ENCODE measurements at regions not wholly inside any gene's neighbourhood (a gene's known extent, or its start where the extent isn't known, plus 50 kb on each side); places are given as distances from the start of the nearest gene placed in this dataset.
"Not testable (repeated sequence)": the region's sequence is repeated elsewhere in the genome, so short reads cannot be mapped to it uniquely, and the experiment has no call there.

DNA sequence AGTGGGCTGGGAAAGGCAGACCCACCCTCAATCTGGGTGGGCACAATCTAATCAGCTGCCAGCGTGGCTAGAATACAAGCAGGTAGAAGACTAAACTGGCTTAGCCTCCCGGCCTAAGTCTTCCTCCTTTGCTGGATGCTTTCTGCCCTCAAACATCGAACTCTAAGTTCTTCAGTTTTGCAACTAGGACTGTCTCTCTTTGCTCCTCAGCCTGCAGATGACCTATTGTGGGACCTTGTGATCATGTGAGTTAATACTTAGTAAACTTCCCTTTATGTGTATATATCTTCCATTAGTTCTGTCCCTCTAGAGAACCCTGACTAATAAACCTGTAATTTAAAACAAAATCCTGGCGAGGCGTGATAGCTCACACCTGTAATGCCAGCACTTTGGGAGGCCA is 51.8 kb upstream of the SLC39A8 start:
- DNase-seq = not testable (repeated sequence)

DNA sequence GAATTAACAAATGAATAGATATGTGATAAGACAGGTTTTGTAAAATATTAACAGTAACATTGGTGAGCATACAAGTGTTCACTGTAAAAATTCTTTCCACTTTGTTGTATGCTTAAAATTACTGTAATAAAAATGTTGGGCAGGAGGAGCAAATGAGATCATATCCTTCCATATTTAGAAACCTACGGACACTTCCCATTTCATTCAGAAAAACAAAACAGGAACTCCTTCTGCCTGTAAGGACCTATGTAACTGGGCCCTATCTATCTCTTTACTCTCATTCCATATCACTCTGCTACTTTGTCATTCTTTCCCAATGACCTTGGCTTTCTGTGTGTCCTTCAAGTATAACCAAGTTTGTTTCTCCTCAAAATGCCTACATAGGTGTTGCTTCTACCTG is 53.7 kb upstream of the SLC39A8 start:
- DNase-seq = no peak

DNA sequence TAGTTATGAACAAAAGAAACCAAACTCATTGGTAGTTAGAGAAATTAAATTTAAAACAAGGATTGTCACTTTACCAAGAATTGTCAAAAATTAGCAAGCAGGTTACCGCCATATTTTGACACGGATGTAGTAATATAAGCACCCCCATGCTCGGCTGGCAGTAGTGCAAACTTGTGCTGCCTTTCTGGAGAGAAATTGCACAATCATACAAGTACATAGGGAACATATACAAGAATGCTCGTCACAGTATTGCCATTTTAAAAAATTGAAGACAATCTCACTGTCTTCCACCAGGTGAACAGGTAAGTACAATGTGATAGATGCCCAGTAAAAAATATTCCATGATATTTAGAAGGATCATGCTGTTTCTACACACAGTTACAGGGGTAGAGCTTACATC is 55.6 kb upstream of the SLC39A8 start:
- no peak for DNase-seq

DNA sequence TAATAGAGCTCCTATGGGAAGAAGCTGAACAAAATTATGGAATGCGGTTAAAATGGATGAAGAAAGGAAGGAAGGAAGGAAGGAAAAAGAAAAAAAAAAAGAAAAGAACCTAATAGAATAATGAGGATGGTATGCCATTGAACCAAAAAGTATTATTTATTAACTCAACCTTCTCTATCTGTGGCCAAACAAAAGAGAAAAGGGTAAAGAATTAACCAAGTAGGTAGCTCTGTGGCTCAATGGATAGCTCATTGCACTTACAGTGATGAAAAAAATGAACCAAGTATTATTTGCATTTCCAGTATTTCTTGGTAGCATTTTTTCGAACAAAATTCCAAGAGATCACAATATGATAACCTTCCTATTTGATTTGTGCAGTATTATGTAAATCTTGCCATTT is 56.9 kb upstream of the SLC39A8 start:
- DNase-seq = no peak

- no peak for DNase-seq
Measured at GRCh38 chr4:102403116-102403515, 57.8 kb upstream of the SLC39A8 start.

GRCh38 chr4:102404431-102404969 is 59.2 kb upstream of the SLC39A8 start:
- DNase-seq = no peak

DNA sequence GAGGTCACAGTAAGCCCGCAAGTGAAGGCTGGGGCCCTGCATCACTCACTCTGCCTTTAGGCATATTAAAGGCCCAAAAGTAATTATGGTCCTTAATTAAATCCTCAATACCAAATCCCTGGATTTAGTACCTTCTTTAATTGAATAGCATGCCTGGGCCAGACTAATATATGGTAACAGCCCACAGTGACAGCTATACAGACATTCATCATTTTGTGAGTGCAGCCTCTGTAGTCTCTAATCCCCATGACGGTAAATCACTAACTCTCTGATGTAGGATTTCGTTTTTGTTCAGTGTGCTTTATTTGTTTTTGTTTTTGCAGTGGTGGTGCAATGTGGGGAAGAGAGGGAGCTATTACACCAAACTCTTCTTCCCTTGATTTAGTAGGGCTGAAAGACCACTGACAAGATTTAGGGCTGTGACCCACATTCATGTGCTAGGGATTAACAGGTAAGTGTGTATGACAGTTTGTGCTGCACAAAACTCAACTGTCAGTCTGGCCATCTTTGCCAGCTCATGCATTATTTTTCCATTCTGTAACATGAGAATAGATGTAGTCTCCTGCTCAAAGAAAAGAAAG is 60.6 kb upstream of the SLC39A8 start:
- no peak for DNase-seq

DNA sequence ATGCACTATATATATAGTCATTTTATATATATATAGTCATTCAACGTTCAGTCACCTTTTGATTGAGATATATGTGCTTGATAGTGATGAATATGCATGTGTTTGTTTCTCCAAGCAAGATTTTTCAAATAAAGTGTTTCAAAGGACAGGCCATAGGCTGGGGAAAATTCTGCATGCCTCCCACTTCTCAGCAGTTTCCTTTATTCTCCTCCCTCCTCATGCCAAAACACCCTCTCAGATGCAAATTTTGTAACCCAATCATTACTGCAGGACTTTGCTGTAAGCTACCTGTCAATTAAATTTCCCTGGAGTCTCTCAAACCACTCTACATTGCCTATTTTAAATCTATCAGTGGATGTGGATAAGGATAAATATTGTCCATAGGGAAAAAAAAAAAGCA is 65.6 kb upstream of the SLC39A8 start:
- DNase-seq = not testable (repeated sequence)

DNA sequence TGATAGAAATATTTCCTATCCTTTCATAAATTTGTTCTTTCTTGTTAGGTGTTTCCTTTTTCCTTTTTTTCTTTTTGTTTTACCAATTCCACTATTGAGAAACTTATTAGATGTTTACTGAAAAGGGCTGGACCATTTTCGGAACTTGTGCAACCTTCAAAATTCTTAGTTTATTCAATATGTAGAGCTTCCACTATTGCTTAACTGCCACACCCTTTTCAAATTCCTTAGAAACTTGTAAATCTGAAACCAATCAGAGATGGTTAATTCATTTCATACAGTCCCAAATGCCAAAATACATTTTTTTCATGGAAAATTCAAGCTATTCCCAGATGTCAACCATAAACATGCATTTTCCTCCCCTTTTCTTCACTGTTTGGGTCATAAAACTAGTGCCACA is 66.1 kb upstream of the SLC39A8 start:
- no peak for DNase-seq

GRCh38 chr4:102416765-102417164 is 71.5 kb upstream of the SLC39A8 start:
- no peak for DNase-seq

GRCh38 chr4:102420563-102421398 is 75.5 kb upstream of the SLC39A8 start:
- no peak for DNase-seq

- DNase-seq = no peak
Measured at GRCh38 chr4:102422843-102423242, 77.6 kb upstream of the SLC39A8 start.

DNA sequence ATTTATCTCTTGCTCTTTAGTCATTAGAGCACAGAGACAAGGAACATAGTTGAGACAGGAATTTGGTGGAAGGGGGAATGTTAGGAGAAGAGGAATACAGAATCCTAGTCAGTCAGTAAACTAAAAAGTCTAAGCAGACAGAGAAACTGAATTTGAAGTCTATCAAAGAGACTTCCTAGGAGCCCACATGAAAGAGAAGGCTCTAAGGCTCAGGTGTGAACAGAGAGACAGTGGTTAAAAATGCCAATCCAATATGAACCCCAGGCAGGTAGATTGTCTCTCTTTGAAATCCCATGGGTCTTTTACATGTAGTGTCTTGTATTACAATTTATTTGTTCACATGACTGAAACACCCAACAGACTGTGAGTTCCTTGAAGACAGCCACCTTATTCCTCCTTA is 77.8 kb upstream of the NFKB1 start:
- no peak for DNase-seq

DNA sequence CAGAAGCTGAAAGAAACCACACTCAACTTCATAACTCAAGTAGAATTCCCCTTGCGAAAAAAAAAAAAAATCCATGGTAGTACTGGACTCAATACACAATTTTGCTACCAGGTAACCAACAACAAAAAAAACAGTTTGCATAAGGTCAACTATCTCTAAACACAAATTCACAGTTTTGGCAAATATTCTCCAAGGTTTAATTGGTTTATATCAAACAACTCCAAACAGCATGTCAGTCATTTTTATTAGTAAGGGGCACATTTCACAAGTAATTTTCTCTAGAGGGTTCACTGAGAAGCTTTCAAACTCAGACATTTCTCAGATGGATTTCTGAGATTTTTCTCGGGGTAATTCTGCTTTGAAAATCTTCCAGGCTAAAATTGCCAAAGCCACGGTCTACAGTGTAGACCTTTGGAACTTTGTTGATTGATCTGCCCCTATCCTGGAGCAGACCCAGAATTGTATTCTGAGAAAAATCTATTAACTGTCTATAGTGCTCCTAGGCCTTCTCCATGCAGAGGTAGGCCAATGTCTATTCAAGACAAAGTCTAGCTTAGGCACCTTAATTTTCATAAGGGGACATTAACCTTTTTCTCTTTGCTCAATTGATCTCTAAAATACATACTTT is 73.7 kb upstream of the NFKB1 start:
- DNase-seq = no peak

DNA sequence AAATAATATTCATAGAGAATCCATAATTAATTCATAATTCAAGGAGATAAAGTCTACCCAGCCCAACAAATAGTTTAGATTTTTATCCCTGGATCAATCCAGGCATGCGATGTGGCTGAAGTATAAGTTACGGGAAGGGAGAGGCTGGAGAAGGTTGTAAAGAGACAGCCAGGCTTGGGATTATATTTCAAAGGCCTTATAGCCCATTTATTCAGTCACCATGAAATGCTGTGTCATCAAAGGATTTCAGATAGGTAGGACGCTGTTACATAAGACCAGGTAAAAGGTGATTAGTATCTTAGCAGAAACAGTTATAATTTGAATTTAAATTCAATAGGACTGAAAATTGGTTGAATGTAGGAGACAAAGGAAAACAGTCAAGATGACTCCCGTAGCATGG is 73.0 kb upstream of the NFKB1 start:
- DNase-seq = peak; percentile 14

- DNase-seq = no peak
Measured at GRCh38 chr4:102429553-102429952, 71.6 kb upstream of the NFKB1 start.

GRCh38 chr4:102430461-102430910 is 70.7 kb upstream of the NFKB1 start:
- peak; percentile 20 for DNase-seq

GRCh38 chr4:102431608-102431961 is 69.6 kb upstream of the NFKB1 start:
- no peak for DNase-seq

GRCh38 chr4:102437111-102437510 is 64.0 kb upstream of the NFKB1 start:
- no peak for DNase-seq

GRCh38 chr4:102438396-102439235 is 62.5 kb upstream of the NFKB1 start:
- no peak for DNase-seq

DNA sequence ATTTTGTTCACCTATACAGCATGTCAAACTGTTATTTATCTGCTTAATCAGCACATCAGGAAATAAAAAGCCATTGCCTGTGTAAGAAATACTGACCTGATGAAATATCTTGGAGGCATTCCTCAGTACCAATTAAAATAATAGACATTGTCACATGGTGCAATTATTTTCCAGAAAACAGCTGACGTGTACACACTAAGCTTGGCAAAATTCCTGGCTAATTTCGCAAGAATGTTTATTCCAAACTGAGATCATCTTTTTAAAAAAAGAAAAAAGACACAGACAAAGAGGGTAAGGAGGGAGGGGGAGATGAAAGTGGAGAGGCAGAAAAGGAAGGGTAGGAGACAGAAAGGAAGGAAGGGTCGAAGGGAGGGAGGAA is 61.9 kb upstream of the NFKB1 start:
- no peak for DNase-seq

- DNase-seq = no peak
Measured at GRCh38 chr4:102439812-102440211, 61.3 kb upstream of the NFKB1 start.

DNA sequence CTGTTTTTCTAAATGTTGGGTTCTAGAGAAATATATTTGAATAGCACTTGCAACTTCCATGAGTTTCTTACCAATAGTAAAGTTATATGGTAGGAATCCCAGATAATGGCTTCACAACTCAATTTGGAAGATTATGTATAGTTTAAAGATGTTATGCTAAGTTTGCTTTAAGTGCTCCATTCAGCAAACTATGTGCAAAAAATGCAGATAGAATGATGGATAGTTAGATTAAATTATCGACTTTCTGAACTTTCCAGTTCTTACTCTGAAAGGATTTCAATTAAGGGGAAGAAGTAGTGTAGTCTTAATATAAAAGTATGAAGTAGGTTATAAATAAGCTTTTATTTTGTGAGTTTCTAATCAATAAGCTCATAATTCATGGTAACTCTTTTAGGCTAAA is 60.7 kb upstream of the NFKB1 start:
- no peak for DNase-seq
